B cell (primary cell): ENCODE measurements at regions not wholly inside any gene's neighbourhood (a gene's known extent, or its start where the extent isn't known, plus 50 kb on each side); places are given as distances from the start of the nearest gene placed in this dataset.

ENCODE experiments used
- ATAC-seq: fragments of 200-7000 bp; cut with Tn5 transposase; one replicate; pipeline ENCODE4 v1.10.0; 2021; ENCODE audit warnings: low read depth, mild to moderate bottlenecking, moderate number of reproducible peaks, moderate library complexity
- CTCF ChIA-PET: fragments of 350-600 bp; sonication (Branson Sonifier 250); formaldehyde crosslinking; loops from one replicate; lab custom pipeline; 2021; ENCODE audit warnings: antibody characterized with exemption, inconsistent platforms; lab: Charles Lee
- POLR2A ChIA-PET: fragments of 350-600 bp; sonication (Branson Sonifier 250); formaldehyde crosslinking; loops from one replicate; lab custom pipeline; 2021; ENCODE audit warnings: antibody characterized with exemption; lab: Charles Lee
- DNase-seq: peaks from one replicate; pipeline ENCODE4 v3.0.0; 2013
- H2AFZ ChIP-seq: 2 replicates; pipeline ENCODE4 v1.6.1; 2012; ENCODE audit warnings: mild to moderate bottlenecking, low read depth, low read length; ENCODE audit not compliant: insufficient read depth, poor library complexity, severe bottlenecking
- H3K27ac ChIP-seq, 2 donors: 1 replicate in 1 of 2; 2 replicates in 1 of 2; pipeline ENCODE4 v1.5.1; 2012 to 2013; ENCODE audit warnings: low read length in 2 of 2, mild to moderate bottlenecking in 2 of 2, moderate library complexity in 1 of 2
- H3K27me3 ChIP-seq, 4 experiments: fragments of 200-600 bp in 1 of 4; sonication (generic) in 1 of 4; replicated peaks in 1 of 4; 1 replicate in 2 of 4; 2 replicates in 2 of 4; pipeline versions ENCODE4 v1.6.1 to v1.7.0; 2013 to 2016; ENCODE audit warnings: low read length in 3 of 4, mild to moderate bottlenecking in 2 of 4, mixed read lengths in 1 of 4, moderate library complexity in 1 of 4; ENCODE audit not compliant: insufficient read depth in 4 of 4, control insufficient read depth in 3 of 4; ENCODE audit errors: control extremely low read depth in 1 of 4
- H3K36me3 ChIP-seq, 2 experiments: replicated peaks in 1 of 2; 1 replicate in 1 of 2; 2 replicates in 1 of 2; pipeline versions ENCODE4 v1.6.1 to v1.7.1; 2013; ENCODE audit warnings: low read length in 1 of 2; ENCODE audit not compliant: insufficient read depth in 2 of 2, control insufficient read depth in 1 of 2; ENCODE audit errors: control extremely low read depth in 1 of 2, extremely low read depth in 1 of 2
- H3K4me1 ChIP-seq, 2 donors: fragments of 200-600 bp in 1 of 2; sonication (generic) in 1 of 2; 1 replicate in 1 of 2; 2 replicates in 1 of 2; pipeline versions ENCODE4 v1.5.1 to v1.6.1; 2013 to 2017; ENCODE audit warnings: low read length in 2 of 2; ENCODE audit not compliant: control insufficient read depth in 2 of 2, insufficient read depth in 2 of 2
- H3K4me2 ChIP-seq: replicated peaks from 2 replicates; pipeline ENCODE3; 2012; ENCODE audit warnings: mild to moderate bottlenecking, low read depth, low read length; ENCODE audit not compliant: poor library complexity, severe bottlenecking
- H3K4me3 ChIP-seq, 5 experiments: fragments of 200-600 bp in 1 of 5; sonication (generic) in 1 of 5; 1 replicate in 3 of 5; 2 replicates in 2 of 5; pipeline versions ENCODE4 v1.5.1 to v1.7.0; 2011 to 2016; ENCODE audit warnings: low read length in 4 of 5, mild to moderate bottlenecking in 4 of 5, low read depth in 2 of 5, control low read depth in 1 of 5, moderate library complexity in 1 of 5; ENCODE audit not compliant: insufficient read depth in 1 of 5; ENCODE audit errors: control extremely low read depth in 1 of 5, extremely low read depth in 1 of 5
- H3K79me2 ChIP-seq: fragments of 200-600 bp; sonication (generic); one replicate; pipeline ENCODE4 v1.6.0; 2016; ENCODE audit warnings: low read length; ENCODE audit not compliant: control insufficient read depth, insufficient read depth
- H3K9ac ChIP-seq: fragments of 200-600 bp; sonication (generic); 2 replicates; pipeline ENCODE4 v1.6.1; 2017; ENCODE audit warnings: mild to moderate bottlenecking, low read length, moderate library complexity
- H3K9me3 ChIP-seq, 3 donors: one replicate each; pipeline versions ENCODE4 v1.6.1 to v1.7.1; 2013; ENCODE audit warnings: low read length in 2 of 3; ENCODE audit not compliant: control insufficient read depth in 2 of 3, insufficient read depth in 1 of 3; ENCODE audit errors: control extremely low read depth in 1 of 3
- H4K20me1 ChIP-seq: 2 replicates; pipeline ENCODE4 v1.6.0; 2012; ENCODE audit warnings: mild to moderate bottlenecking, low read length; ENCODE audit not compliant: insufficient read depth, control insufficient read depth, poor library complexity, severe bottlenecking
- H3K27ac Mint-ChIP-seq: one replicate; pipeline ENCODE4 v1.8.0; 2021; ENCODE audit warnings: mixed read lengths
- H3K27me3 Mint-ChIP-seq: one replicate; pipeline ENCODE4 v1.8.0; 2021; ENCODE audit warnings: mixed read lengths
- H3K4me1 Mint-ChIP-seq: one replicate; pipeline ENCODE4 v1.8.0; 2021; ENCODE audit warnings: mixed read lengths
- H3K4me3 Mint-ChIP-seq: one replicate; pipeline ENCODE4 v1.8.0; 2021; ENCODE audit warnings: mixed read lengths
- H3K9me3 Mint-ChIP-seq: one replicate; pipeline ENCODE4 v1.8.0; 2022; ENCODE audit warnings: mixed read lengths; ENCODE audit not compliant: insufficient read depth
- CTCF ChIP-seq: fragments of 200-600 bp; IDR thresholded peaks from one replicate; pipeline ENCODE4 v1.8.0; 2022; ENCODE audit warnings: antibody characterized with exemption, mild to moderate bottlenecking
- EZH2 ChIP-seq: IDR thresholded peaks from 2 replicates; pipeline ENCODE4 v1.6.1; 2012; ENCODE audit warnings: borderline replicate concordance, low read depth, mild to moderate bottlenecking, moderate library complexity, low read length; ENCODE audit not compliant: insufficient read depth, poor library complexity, severe bottlenecking
- WGBS: methylation state at CpG from one replicate; pipeline ENCODE4 v1.1.5; 2013; ENCODE audit warnings: missing lambda C conversion rate; ENCODE audit not compliant: insufficient coverage; 5-methylcytosine and 5-hydroxymethylcytosine counted together
- intact Hi-C: fragments of 100-400 bp; cut with micrococcal nuclease; formaldehyde crosslinking; loops from one replicate; pipeline ENCODE4 v1.10.0; 2022

- Histone ChIP-seq H3K9ac (no peak overlapping the region), H3K4me2 (no peak overlapping the region), H3K27me3 (no peaks in the 10 kb centered on the region), H3K79me2 (no peaks in the 10 kb centered on the region), H3K9me3 (peaks cover 0 to 3% (median 2%) of the 10 kb centered on the region in 3 donors), H2AFZ (no peak overlapping the region), H3K36me3 (no peaks in the 10 kb centered on the region), H4K20me1 (no peaks in the 10 kb centered on the region), H3K4me3 (no peak overlapping the region), H3K4me1 (no peaks in the 10 kb centered on the region), H3K27ac (no peak overlapping the region)
- intact Hi-C loops: no loop called here
- WGBS: no CpG with 5 or more reads among the region's 2 CpGs
- DNase-seq (no peak), ATAC-seq (no peak)
- ChIA-PET CTCF (no interaction called here), POLR2A (no interaction called here)
- no peak for TF ChIP-seq EZH2
- TF ChIP-seq CTCF: no peak
- H3K27me3 Mint-ChIP-seq: no peaks in the 10 kb centered on the region
- H3K4me3 Mint-ChIP-seq: no peak overlapping the region
- no peaks in the 10 kb centered on the region for H3K4me1 Mint-ChIP-seq
- no peak overlapping the region for H3K27ac Mint-ChIP-seq
- peaks cover 6% of the 10 kb centered on the region for H3K9me3 Mint-ChIP-seq
Observed at GRCh38 chr14:85037411-85037810, 492.5 kb upstream of the FLRT2 start.

- 90% methylated on average over 6 of the region's 7 CpGs for WGBS
- peaks cover 6% of the 10 kb centered on the region for H3K9me3 Mint-ChIP-seq
- no peaks in the 10 kb centered on the region for H3K4me1 Mint-ChIP-seq
- H4K20me1 ChIP-seq: no peaks in the 10 kb centered on the region
- no peak for ATAC-seq
- H3K36me3 ChIP-seq: no peaks in the 10 kb centered on the region
- no peaks in the 10 kb centered on the region for H3K27me3 ChIP-seq
- no peaks in the 10 kb centered on the region for H3K79me2 ChIP-seq
- H3K4me3 Mint-ChIP-seq: no peak overlapping the region
- no peak overlapping the region for H3K9ac ChIP-seq
- no peaks in the 10 kb centered on the region for H3K27me3 Mint-ChIP-seq
- H3K27ac ChIP-seq: no peak overlapping the region
- H3K9me3 ChIP-seq: peaks cover 0 to 3% (median 2%) of the 10 kb centered on the region in 3 donors
- intact Hi-C loops: no loop called here
- TF ChIP-seq EZH2 (no peak), CTCF (no peak)
- DNase-seq: no peak
- ChIA-PET CTCF (no interaction called here), POLR2A (no interaction called here)
- H2AFZ ChIP-seq: no peak overlapping the region
- no peak overlapping the region for H3K4me2 ChIP-seq
- H3K4me1 ChIP-seq: no peaks in the 10 kb centered on the region
- H3K4me3 ChIP-seq: no peak overlapping the region
- no peak overlapping the region for H3K27ac Mint-ChIP-seq
Observed at GRCh38 chr14:85038526-85039352, 491.2 kb upstream of the FLRT2 start.
